NB4 (cell line): ENCODE measurements at regions not wholly inside any gene's neighbourhood (a gene's known extent, or its start where the extent isn't known, plus 50 kb on each side); places are given as distances from the start of the nearest gene placed in this dataset.

Experiments
- CTCF ChIP-seq: IDR thresholded peaks from one replicate; pipeline ENCODE4 v1.5.1; 2012; ENCODE audit warnings: low read depth, low read length
- POLR2A ChIP-seq: IDR thresholded peaks from 2 replicates; pipeline ENCODE4 v1.6.1; 2011; ENCODE audit warnings: mild to moderate bottlenecking; ENCODE audit not compliant: insufficient read length; ENCODE audit errors: extremely low read depth

- TF ChIP-seq CTCF = no peak
- no peak for TF ChIP-seq POLR2A
Observed at GRCh38 chr17:33964344-33964979, 290.6 kb upstream of the CCL2 start.
